ENCODE measurements at regions not wholly inside any gene's neighbourhood (a gene's known extent, or its start where the extent isn't known, plus 50 kb on each side); places are given as distances from the start of the nearest gene placed in this dataset.

DNA sequence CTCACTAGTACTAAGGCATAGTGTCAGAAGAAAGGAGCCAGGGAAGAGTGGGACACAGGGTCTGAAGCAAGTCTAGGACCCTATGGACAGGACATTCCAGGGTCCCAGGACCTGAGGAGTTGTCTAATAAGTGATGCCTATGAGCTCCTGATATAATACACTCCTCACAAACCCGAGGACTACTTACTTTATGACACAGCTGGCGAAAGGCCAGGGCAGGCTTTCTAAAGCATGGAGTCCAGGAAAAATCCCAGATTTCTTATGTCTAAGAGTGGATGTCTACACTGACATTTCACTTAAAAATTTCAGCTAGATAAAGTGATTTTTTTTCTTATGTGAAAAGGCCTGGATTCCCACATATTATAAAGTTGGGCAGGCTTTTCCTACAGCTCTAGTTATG lies 502.2 kb upstream of the SETBP1 start:
- TF ChIP-seq, protein P1, sequence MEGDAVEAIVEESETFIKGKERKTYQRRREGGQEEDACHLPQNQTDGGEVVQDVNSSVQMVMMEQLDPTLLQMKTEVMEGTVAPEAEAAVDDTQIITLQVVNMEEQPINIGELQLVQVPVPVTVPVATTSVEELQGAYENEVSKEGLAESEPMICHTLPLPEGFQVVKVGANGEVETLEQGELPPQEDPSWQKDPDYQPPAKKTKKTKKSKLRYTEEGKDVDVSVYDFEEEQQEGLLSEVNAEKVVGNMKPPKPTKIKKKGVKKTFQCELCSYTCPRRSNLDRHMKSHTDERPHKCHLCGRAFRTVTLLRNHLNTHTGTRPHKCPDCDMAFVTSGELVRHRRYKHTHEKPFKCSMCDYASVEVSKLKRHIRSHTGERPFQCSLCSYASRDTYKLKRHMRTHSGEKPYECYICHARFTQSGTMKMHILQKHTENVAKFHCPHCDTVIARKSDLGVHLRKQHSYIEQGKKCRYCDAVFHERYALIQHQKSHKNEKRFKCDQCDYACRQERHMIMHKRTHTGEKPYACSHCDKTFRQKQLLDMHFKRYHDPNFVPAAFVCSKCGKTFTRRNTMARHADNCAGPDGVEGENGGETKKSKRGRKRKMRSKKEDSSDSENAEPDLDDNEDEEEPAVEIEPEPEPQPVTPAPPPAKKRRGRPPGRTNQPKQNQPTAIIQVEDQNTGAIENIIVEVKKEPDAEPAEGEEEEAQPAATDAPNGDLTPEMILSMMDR (conservative IDR thresholded peaks at IDR 0.05; ENCODE audit: low read depth, low read length): no peak
- DNase-seq (ENCODE audit: low read depth): no peak
- H3K4me3 ChIP-seq (ENCODE audit: low read length): no peak overlapping the region

DNA sequence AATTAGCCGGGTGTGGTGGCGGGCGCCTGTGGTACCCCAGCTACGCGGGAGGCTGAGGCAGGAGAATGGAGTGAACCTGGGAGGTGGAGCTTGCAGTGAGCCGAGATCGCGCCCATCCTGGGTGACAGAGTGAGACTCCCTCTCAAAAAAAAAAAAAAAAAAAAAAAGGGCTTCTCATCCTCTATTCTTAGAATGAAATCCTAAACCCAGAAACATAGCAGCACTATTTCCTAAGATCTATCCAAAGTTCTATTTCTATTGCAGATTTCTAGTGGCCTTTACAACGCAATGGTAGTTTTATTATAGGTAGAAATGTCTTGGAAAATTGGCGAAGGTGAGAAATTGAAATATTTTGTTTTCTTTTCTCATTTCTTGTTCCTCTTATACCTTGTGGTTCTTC lies 501.0 kb upstream of the SETBP1 start:
- TF ChIP-seq, protein P1 (conservative IDR thresholded peaks at IDR 0.05; ENCODE audit: low read depth, low read length): no peak
- DNase-seq (ENCODE audit: low read depth): no peak
- no peak overlapping the region for H3K4me3 ChIP-seq (ENCODE audit: low read length)

DNA sequence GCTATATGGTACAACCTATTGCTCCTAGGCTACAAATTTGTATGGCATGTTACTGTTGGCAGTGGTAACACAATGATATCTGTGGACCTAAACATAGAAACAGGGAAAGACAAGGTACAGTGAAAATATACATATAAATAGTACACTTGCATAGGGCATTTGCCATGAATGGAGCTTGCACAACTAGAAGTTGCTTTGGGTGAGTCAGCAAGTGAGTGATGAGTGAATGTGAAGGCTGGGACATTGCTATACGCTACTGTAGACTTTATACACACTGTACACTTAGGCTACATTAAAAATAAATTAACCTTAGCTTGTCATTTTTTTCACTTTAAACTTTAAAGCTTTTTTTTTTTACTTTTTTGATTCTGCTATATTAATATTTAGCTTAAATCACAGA lies 500.0 kb upstream of the SETBP1 start:
- no peak overlapping the region for H3K4me3 ChIP-seq (ENCODE audit: low read length)
- TF ChIP-seq, protein P1 (conservative IDR thresholded peaks at IDR 0.05; ENCODE audit: low read depth, low read length): no peak
- no peak for DNase-seq (ENCODE audit: low read depth)

DNA sequence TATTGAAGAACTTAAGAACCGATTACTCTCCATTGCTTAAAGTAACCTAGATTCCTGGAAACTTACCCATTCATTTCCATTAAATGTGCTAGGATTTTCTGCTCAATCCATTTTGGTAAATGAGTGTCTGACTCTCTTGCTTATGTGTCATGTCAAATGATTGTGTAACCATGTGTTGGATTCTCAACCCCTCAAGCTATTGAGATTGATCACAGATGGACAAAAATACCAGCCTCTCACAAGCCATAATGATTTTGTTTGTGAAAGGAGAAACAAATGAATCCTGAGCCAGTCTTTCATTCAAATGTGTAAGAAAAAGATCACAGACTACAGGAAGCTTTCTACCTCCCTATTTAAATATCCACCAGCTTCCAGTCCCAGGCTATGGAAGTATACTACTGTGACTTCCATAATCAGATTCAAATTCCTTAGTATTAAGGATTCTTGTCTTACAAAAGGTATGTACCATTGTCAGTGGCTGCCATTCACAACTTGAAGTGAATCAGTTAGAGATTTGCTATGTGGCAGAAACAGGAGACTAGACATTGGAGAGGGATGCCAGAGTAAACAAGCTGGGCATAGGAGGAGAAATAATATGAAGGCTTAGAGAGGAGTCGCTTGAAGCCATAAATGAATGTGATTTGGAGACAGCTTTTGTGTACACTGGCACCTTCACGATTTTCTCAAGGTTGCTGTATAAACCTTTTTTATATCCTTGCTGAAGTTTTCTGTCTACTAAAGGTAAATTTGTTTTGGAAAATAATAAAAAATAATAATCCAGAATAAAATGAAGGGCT lies 498.5 kb upstream of the SETBP1 start:
- no peak overlapping the region for H3K4me3 ChIP-seq (ENCODE audit: low read length)
- TF ChIP-seq, protein P1 (conservative IDR thresholded peaks at IDR 0.05; ENCODE audit: low read depth, low read length): no peak
- no peak for DNase-seq (ENCODE audit: low read depth)

DNA sequence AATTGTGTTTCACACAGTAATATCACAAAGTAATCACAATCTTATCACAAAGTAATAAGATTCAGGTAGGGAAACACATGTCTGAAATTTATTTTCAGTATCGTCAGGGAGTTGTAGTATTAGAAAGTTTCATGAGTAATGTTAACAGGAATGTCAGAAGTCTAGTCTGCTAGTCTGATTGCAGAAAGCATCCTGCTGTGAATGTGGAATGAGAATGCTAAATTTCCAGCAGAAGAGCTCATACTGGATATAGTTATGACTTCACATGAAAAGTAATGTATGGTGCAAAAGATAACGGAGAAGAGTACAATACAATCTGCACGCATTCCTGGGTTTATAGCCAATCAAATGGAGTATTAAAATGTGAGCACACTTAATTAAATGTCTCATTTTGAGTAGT lies 494.7 kb upstream of the SETBP1 start:
- TF ChIP-seq, protein P1 (conservative IDR thresholded peaks at IDR 0.05; ENCODE audit: low read depth, low read length): no peak
- H3K4me3 ChIP-seq (ENCODE audit: low read length): no peak overlapping the region
- no peak for DNase-seq (ENCODE audit: low read depth)

DNA sequence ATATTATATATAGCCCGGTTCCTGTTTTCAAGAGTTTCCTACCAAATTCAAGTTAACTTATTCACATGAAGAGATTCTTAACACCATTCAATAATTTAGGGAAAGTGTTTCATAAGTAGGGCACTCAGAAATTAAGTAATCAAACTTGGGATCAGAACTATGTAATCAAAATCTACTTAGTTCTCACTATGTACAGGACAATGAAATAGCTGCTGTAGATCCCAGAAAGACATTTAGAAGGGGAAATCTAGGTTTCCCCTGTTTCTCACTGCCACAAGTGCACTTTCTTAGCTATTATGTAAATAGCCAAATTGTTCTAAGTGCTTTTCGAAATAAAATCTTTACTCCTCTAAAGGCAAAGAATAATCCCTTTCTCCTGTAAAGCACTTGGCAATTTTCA lies 493.6 kb upstream of the SETBP1 start:
- H3K4me3 ChIP-seq (ENCODE audit: low read length): no peak overlapping the region
- DNase-seq (ENCODE audit: low read depth): no peak
- TF ChIP-seq, protein P1 (conservative IDR thresholded peaks at IDR 0.05; ENCODE audit: low read depth, low read length): no peak

Measured in retinal pigment epithelial cell (primary cell).